Mesenchymal stem cell (in vitro differentiated cells and primary cell): ENCODE measurements at regions not wholly inside any gene's neighbourhood (a gene's known extent, or its start where the extent isn't known, plus 50 kb on each side); places are given as distances from the start of the nearest gene placed in this dataset.

Experiments used
- DNase-seq: peaks from one replicate; pipeline ENCODE4 v3.0.0-alpha.2; 2013
- H2AFZ ChIP-seq: one replicate; pipeline ENCODE4 v1.6.1; 2013; ENCODE audit warnings: low read depth, mild to moderate bottlenecking, control low read depth, inconsistent platforms, low read length, moderate library complexity
- H2AK5ac ChIP-seq: 2 replicates; pipeline ENCODE4 v1.6.1; 2013; ENCODE audit warnings: low read length, moderate library complexity, mild to moderate bottlenecking, inconsistent platforms; ENCODE audit not compliant: severe bottlenecking
- H2BK120ac ChIP-seq: one replicate; pipeline ENCODE4 v1.6.1; 2013; ENCODE audit warnings: low read depth, mild to moderate bottlenecking, inconsistent platforms, low read length, moderate library complexity
- H2BK12ac ChIP-seq, 2 experiments: one replicate each; pipeline ENCODE4 v1.6.1; 2013; ENCODE audit warnings: inconsistent platforms in 2 of 2, low read length in 2 of 2, mild to moderate bottlenecking in 2 of 2, moderate library complexity in 2 of 2, control low read depth in 1 of 2
- H2BK15ac ChIP-seq: one replicate; pipeline ENCODE4 v1.6.1; 2013; ENCODE audit warnings: mild to moderate bottlenecking, low read depth, inconsistent platforms; ENCODE audit not compliant: poor library complexity, severe bottlenecking
- H2BK5ac ChIP-seq: 2 replicates; pipeline ENCODE4 v1.6.1; 2013; ENCODE audit warnings: low read depth, mild to moderate bottlenecking, low read length, control low read depth, inconsistent platforms; ENCODE audit not compliant: poor library complexity, severe bottlenecking
- H3K14ac ChIP-seq, 2 experiments: one replicate each; pipeline ENCODE4 v1.6.1; 2013; ENCODE audit warnings: inconsistent platforms in 2 of 2, low read length in 2 of 2, control low read depth in 1 of 2, mild to moderate bottlenecking in 1 of 2, moderate library complexity in 1 of 2
- H3K18ac ChIP-seq, 2 experiments: one replicate each; pipeline ENCODE4 v1.6.1; 2013; ENCODE audit warnings: inconsistent platforms in 2 of 2, low read length in 2 of 2, control low read depth in 1 of 2, low read depth in 1 of 2, mild to moderate bottlenecking in 1 of 2
- H3K23ac ChIP-seq, 2 experiments: one replicate each; pipeline ENCODE4 v1.6.1; 2013; ENCODE audit warnings: inconsistent platforms in 2 of 2, low read length in 2 of 2, mild to moderate bottlenecking in 2 of 2, moderate library complexity in 2 of 2, control low read depth in 1 of 2
- H3K27ac ChIP-seq: 2 replicates; pipeline ENCODE4 v1.5.1; 2013; ENCODE audit warnings: mild to moderate bottlenecking, moderate library complexity, low read length, control low read depth, inconsistent platforms; ENCODE audit not compliant: poor library complexity, severe bottlenecking
- H3K27me3 ChIP-seq, 2 experiments: 2 replicates each; pipeline versions ENCODE4 v1.6.1 to v1.7.0; 2013; ENCODE audit warnings: low read length in 2 of 2, mild to moderate bottlenecking in 2 of 2, moderate library complexity in 2 of 2, control low read depth in 1 of 2, inconsistent platforms in 1 of 2; ENCODE audit not compliant: control insufficient read depth in 1 of 2, insufficient read depth in 1 of 2
- H3K36me3 ChIP-seq, 2 experiments: 2 replicates each; pipeline versions ENCODE4 v1.6.1 to v1.7.0; 2013; ENCODE audit warnings: low read length in 2 of 2, control low read depth in 1 of 2, inconsistent platforms in 1 of 2, low read depth in 1 of 2, mild to moderate bottlenecking in 1 of 2; ENCODE audit not compliant: insufficient read depth in 2 of 2, control insufficient read depth in 1 of 2
- H3K4ac ChIP-seq, 2 experiments: one replicate each; pipeline ENCODE4 v1.6.1; 2013; ENCODE audit warnings: inconsistent platforms in 2 of 2, low read length in 2 of 2, mild to moderate bottlenecking in 2 of 2, moderate library complexity in 2 of 2, control low read depth in 1 of 2, low read depth in 1 of 2
- H3K4me1 ChIP-seq: 2 replicates; pipeline ENCODE4 v1.6.1; 2013; ENCODE audit warnings: low read depth, low read length, control low read depth; ENCODE audit not compliant: control insufficient read depth, insufficient read depth
- H3K4me2 ChIP-seq: 2 replicates; pipeline ENCODE4 v1.6.1; 2013; ENCODE audit warnings: low read length, mild to moderate bottlenecking, inconsistent platforms; ENCODE audit not compliant: poor library complexity, severe bottlenecking
- H3K4me3 ChIP-seq, 2 experiments: 2 replicates each; pipeline versions ENCODE4 v1.5.1 to v1.7.0; 2013; ENCODE audit warnings: low read length in 2 of 2, mild to moderate bottlenecking in 2 of 2, control low read depth in 1 of 2, low read depth in 1 of 2; ENCODE audit not compliant: insufficient read depth in 1 of 2
- H3K79me1 ChIP-seq: replicated peaks from 2 replicates; pipeline ENCODE4 v1.6.1; 2013; ENCODE audit warnings: mild to moderate bottlenecking, control low read depth, low read length, inconsistent platforms; ENCODE audit not compliant: poor library complexity, severe bottlenecking
- H3K9ac ChIP-seq: 2 replicates; pipeline ENCODE4 v1.7.0; 2013; ENCODE audit warnings: mild to moderate bottlenecking, low read length, moderate library complexity
- H3K9me3 ChIP-seq: 2 replicates; pipeline ENCODE4 v1.7.0; 2013; ENCODE audit warnings: mild to moderate bottlenecking, low read length; ENCODE audit not compliant: control insufficient read depth
- H4K8ac ChIP-seq: one replicate; pipeline ENCODE4 v1.6.1; 2013; ENCODE audit warnings: inconsistent platforms, mild to moderate bottlenecking, low read length, moderate library complexity
- H4K91ac ChIP-seq: one replicate; pipeline ENCODE4 v1.6.1; 2013; ENCODE audit warnings: mild to moderate bottlenecking, low read length, inconsistent platforms
- WGBS: methylation state at CpG from one replicate; pipeline ENCODE4 v1.1.7; 2013; ENCODE audit warnings: mixed read lengths; 5-methylcytosine and 5-hydroxymethylcytosine counted together

DNA sequence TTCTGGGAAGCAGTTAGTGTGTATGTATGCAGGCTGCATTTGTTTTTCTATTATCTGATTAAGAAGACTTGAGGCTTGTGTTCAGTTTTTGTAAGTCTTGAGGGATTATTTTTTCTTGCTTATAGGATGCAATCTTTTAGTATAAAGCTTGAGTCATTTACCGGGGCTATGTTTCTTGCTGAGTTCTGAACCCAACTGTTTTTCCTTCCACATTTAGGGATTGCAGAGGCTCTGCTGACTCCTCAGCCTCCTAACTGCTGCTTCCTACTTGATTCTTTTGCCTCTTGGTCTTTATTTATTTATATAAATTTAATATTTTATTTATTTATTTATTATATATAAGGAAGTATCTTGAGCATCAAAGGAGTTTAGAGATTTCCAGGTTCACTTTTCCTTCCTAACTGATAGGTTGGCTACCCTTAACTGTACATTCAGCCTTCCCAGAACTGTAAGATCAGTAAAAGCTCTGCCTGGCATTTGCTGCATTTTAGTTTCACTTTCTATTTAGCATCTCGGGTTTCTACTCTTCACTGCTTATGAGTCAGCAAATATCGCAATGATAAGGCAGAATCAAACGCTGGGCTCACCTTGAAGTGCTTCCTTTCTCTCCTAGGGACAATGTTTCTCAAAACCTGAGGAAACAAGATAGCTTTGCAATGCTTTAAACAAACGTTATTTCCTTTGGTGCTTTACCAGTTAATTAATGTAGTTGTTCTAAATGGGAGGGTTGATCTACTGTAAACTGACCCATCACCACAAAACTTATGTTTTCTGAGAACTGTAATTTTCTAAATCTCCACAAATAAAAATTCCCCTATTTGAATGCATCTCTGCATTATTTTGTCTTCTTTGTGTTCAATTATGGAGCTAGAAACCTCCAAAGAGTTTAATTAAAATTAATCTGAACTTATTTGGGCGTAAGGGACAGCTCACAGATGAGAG, 1183.7 kb upstream of the TMEM132C start:
- Histone ChIP-seq H2AK5ac (no peak overlapping the region), H3K27me3 (no peaks in the 10 kb centered on the region), H3K14ac (no peak overlapping the region), H3K18ac (peak overlapping the region in 1 of 2 experiments; percentile 5), H4K8ac (no peak overlapping the region), H3K9me3 (no peaks in the 10 kb centered on the region), H3K36me3 (no peaks in the 10 kb centered on the region), H2BK15ac (no peak overlapping the region), H4K91ac (no peak overlapping the region), H3K27ac (peak overlapping the region; percentile 54), H3K4ac (no peak overlapping the region), H3K79me1 (no peaks in the 10 kb centered on the region), H2BK120ac (no peak overlapping the region), H3K4me1 (no peaks in the 10 kb centered on the region), H3K23ac (no peak overlapping the region), H3K9ac (peak overlapping the region; percentile 88), H3K4me2 (peak overlapping the region; percentile 58), H2BK5ac (no peak overlapping the region), H2BK12ac (no peak overlapping the region), H2AFZ (no peak overlapping the region), H3K4me3 (peak overlapping the region in 1 of 2 experiments; percentile 79)
- peak; percentile 83 for DNase-seq
- WGBS = 14% methylated on average over 3 of the region's 6 CpGs

DNA sequence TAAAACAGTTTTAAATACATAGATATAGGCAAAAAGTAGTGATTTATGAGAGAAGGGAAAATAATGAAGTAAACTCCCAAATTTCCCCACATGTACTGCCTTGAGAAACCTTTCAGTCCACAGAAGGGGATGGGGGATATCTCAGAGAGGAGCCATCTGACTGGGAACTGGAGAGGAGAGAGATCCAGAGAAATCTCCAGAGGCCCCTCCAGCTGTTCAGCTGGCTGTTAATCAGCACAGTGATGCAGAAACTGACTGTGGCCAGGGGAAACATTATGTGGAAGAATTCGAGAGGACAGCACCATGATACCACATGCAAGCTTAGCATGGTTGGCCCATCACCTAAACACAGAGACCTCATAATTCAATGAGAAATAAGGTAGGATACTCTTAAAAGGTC, 1165.9 kb upstream of the TMEM132C start:
- Histone ChIP-seq H3K27ac (no peak overlapping the region), H3K27me3 (no peaks in the 10 kb centered on the region), H3K9me3 (no peaks in the 10 kb centered on the region), H3K23ac (no peak overlapping the region), H2AFZ (no peak overlapping the region), H3K79me1 (no peaks in the 10 kb centered on the region), H3K4me3 (no peak overlapping the region), H4K8ac (no peak overlapping the region), H3K4me2 (no peak overlapping the region), H3K36me3 (no peaks in the 10 kb centered on the region), H3K4ac (no peak overlapping the region), H3K4me1 (no peaks in the 10 kb centered on the region), H2AK5ac (no peak overlapping the region), H3K9ac (no peak overlapping the region), H3K14ac (no peak overlapping the region), H2BK15ac (no peak overlapping the region), H2BK12ac (no peak overlapping the region), H2BK5ac (no peak overlapping the region), H3K18ac (no peak overlapping the region), H4K91ac (no peak overlapping the region), H2BK120ac (no peak overlapping the region)
- no peak for DNase-seq
- WGBS = 50% methylated on average over 1 of the region's 1 CpG

DNA sequence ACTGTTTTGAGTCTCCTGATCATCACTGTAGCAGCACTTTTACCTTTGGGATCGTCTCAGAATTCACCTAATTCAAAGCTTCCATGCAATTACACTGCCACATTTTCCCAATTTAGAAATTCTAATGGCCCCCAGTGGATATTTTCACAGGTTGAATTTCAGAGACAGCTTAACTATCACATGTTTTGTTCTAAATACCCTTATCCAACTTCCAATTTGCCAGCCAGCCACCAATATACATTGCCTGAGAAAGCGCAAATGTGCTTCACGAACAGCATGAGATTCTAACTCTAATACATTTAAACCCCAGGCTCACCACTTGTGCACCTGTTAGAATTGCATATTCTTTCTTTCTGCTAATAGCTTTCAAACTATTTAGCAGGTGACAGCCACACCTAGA, 1160.9 kb upstream of the TMEM132C start:
- no peak overlapping the region for H4K8ac ChIP-seq
- H2BK15ac ChIP-seq = no peak overlapping the region
- no peak for DNase-seq
- H3K79me1 ChIP-seq = no peaks in the 10 kb centered on the region
- H3K4me3 ChIP-seq = no peak overlapping the region
- H3K18ac ChIP-seq = no peak overlapping the region
- no peaks in the 10 kb centered on the region for H3K4me1 ChIP-seq
- H2BK5ac ChIP-seq = no peak overlapping the region
- no peak overlapping the region for H3K4ac ChIP-seq
- no peak overlapping the region for H2AFZ ChIP-seq
- no peaks in the 10 kb centered on the region for H3K27me3 ChIP-seq
- no peak overlapping the region for H3K14ac ChIP-seq
- no peak overlapping the region for H3K23ac ChIP-seq
- no peak overlapping the region for H2BK120ac ChIP-seq
- H2AK5ac ChIP-seq = no peak overlapping the region
- H3K36me3 ChIP-seq = no peaks in the 10 kb centered on the region
- WGBS = 81% methylated on average over 3 of the region's 3 CpGs
- no peak overlapping the region for H3K27ac ChIP-seq
- no peak overlapping the region for H4K91ac ChIP-seq
- no peak overlapping the region for H3K9ac ChIP-seq
- no peak overlapping the region for H3K4me2 ChIP-seq
- no peaks in the 10 kb centered on the region for H3K9me3 ChIP-seq
- H2BK12ac ChIP-seq = no peak overlapping the region

DNA sequence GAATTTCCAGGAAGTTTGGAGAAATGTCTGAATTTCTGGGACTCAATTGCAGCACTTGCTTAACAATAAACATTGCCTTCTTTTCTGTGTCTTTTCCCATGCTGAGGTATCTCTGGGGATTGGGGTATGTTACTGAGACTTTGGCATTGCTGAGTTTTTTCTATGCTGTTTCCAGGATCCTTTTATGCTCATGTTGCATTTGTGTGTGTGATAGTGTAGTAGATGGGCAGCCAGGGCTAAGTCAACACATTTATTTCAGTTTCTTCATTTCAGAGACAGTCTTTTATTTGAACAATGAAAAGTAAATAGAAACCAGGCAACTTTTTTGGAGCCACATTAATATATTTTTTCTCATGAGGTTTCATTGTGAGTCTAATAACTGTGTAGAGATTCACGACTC, 1160.3 kb upstream of the TMEM132C start:
- Histone ChIP-seq H2BK15ac (no peak overlapping the region), H2AK5ac (no peak overlapping the region), H3K4ac (no peak overlapping the region), H3K27ac (no peak overlapping the region), H3K27me3 (no peaks in the 10 kb centered on the region), H3K9me3 (no peaks in the 10 kb centered on the region), H3K9ac (no peak overlapping the region), H3K14ac (no peak overlapping the region), H4K8ac (no peak overlapping the region), H4K91ac (no peak overlapping the region), H3K4me2 (no peak overlapping the region), H2BK5ac (no peak overlapping the region), H2BK12ac (no peak overlapping the region), H2AFZ (no peak overlapping the region), H3K4me1 (no peaks in the 10 kb centered on the region), H3K36me3 (no peaks in the 10 kb centered on the region), H3K4me3 (no peak overlapping the region), H3K18ac (no peak overlapping the region), H3K79me1 (no peaks in the 10 kb centered on the region), H3K23ac (no peak overlapping the region), H2BK120ac (no peak overlapping the region)
- WGBS = 90% methylated on average over 1 of the region's 1 CpG
- DNase-seq = no peak
